ENCODE measurements at regions not wholly inside any gene's neighbourhood (a gene's known extent, or its start where the extent isn't known, plus 50 kb on each side); places are given as distances from the start of the nearest gene placed in this dataset.

DNA sequence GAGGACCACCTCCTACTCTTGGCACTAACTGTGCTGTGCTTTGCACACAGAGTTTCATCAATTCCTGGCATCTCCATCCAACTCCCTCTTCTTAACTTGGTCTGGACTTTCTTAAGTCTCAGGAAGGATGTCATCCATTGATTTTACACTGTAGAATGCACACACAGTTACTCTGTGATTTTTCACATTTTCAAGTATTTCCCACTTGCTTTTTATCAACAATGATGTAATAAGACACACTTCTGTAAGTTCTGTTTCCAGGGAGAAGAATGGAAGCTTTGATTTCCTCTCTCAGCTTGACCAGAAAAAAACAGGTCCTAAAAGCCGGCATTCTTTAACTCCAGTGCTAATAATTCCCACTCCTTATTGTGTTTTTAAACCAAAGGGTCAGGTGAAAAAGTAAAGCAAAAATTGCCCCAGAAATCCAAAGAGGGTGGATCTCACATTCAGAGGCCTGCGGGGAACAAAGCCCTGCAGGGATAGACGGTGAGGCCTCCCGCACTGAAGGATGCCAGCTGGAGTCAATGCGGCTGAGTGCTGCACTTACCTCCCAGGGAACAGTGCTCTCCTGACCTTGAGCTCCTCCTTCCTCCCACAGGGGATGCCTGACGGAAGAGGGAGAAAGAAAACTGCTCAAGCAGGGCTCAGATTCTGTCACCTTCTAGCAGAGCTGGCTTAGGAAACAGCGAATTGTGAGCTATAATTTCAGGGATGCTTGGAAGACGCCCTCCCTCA is 83.1 kb downstream of the PDCL3 start:
- no peak overlapping the region for H3K4me3 Mint-ChIP-seq
- no peak for DNase-seq
- H3K36me3 Mint-ChIP-seq (ENCODE audit: low read depth) = no peaks in the 10 kb centered on the region
- no peak for ATAC-seq
- no peak overlapping the region for H3K27ac Mint-ChIP-seq
- no peaks in the 10 kb centered on the region for H3K27me3 Mint-ChIP-seq
- H3K4me1 Mint-ChIP-seq = peaks cover 35% of the 10 kb centered on the region
- no peaks in the 10 kb centered on the region for H3K9me3 ChIP-seq (ENCODE audit: control insufficient read depth, low read length, poor library complexity, severe bottlenecking)

GRCh38 chr2:100647709-100648108 is 84.9 kb downstream of the PDCL3 start:
- DNase-seq (no peak), ATAC-seq (no peak)
- H3K9me3 ChIP-seq (ENCODE audit: control insufficient read depth, low read length, poor library complexity, severe bottlenecking) = no peaks in the 10 kb centered on the region
- no peaks in the 10 kb centered on the region for H3K36me3 Mint-ChIP-seq (ENCODE audit: low read depth)
- peaks cover 26% of the 10 kb centered on the region for H3K4me1 Mint-ChIP-seq
- no peak overlapping the region for H3K4me3 Mint-ChIP-seq
- H3K27ac Mint-ChIP-seq = no peak overlapping the region
- no peaks in the 10 kb centered on the region for H3K27me3 Mint-ChIP-seq

- peaks cover 11% of the 10 kb centered on the region for H3K4me1 Mint-ChIP-seq
- DNase-seq (no peak), ATAC-seq (peak; percentile 46)
- H3K36me3 Mint-ChIP-seq (ENCODE audit: low read depth) = no peaks in the 10 kb centered on the region
- peak overlapping the region; percentile 78 for H3K27ac Mint-ChIP-seq
- H3K27me3 Mint-ChIP-seq = no peaks in the 10 kb centered on the region
- no peaks in the 10 kb centered on the region for H3K9me3 ChIP-seq (ENCODE audit: control insufficient read depth, low read length, poor library complexity, severe bottlenecking)
- H3K4me3 Mint-ChIP-seq = peak overlapping the region; percentile 67
Measured at GRCh38 chr2:100650151-100650550, 87.4 kb downstream of the PDCL3 start.

DNA sequence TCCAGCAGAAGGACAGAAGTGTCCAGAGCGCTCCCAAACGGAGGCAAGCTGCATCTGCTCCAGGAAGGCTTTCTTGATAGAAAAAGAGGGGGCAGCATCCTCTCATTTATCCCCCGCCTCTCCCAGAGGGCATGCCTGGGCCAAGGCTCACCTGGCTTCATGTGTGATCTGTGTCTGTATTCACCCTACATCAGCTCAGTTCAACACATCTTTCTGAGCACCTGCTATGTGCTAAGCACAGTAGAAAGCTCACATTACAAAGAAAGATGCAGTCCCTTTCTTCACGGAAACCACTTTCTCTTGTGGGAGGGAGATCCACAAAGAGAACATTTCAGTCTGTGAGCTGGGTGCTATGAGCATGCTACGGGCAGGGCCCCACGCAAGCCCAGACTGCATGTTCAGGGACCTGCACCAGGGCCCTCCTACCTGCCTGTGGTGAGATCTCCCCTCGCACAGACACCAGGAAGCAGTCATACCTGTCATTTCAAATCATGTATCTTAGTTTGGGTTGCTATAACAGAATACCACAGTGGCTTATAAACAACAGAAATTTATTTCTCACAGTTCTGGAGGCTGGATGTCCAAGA is 90.7 kb downstream of the PDCL3 start:
- DNase-seq = no peak
- peak; percentile 80 for ATAC-seq
- H3K27me3 Mint-ChIP-seq = no peaks in the 10 kb centered on the region
- H3K4me3 Mint-ChIP-seq = no peak overlapping the region
- H3K4me1 Mint-ChIP-seq = peaks cover 11% of the 10 kb centered on the region
- H3K9me3 ChIP-seq (ENCODE audit: control insufficient read depth, low read length, poor library complexity, severe bottlenecking) = no peaks in the 10 kb centered on the region
- H3K27ac Mint-ChIP-seq = no peak overlapping the region
- H3K36me3 Mint-ChIP-seq (ENCODE audit: low read depth) = no peaks in the 10 kb centered on the region

DNA sequence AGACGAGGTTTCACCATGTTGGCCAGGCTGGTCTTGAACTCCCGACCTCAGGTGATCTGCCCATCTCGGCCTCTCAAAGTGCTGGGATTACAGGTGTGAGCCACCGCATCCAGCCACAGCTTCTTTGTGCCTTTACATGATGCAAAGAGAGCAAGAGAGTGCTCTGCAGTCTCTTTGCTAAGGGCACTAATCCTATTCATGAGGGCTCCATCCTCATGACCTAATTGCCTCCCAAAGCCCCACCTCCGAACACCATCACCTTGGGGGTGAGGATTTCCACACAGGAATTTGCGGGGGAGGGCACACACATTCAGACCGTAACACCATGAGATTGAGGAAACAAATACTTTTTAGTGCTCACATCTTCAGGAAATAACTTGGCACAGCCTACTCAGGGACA is 91.8 kb downstream of the PDCL3 start:
- Mint-ChIP-seq H3K4me1 (peaks cover 10% of the 10 kb centered on the region), H3K36me3 (ENCODE audit: low read depth) (no peaks in the 10 kb centered on the region), H3K27me3 (peaks cover 2% of the 10 kb centered on the region), H3K4me3 (no peak overlapping the region), H3K27ac (no peak overlapping the region)
- H3K9me3 ChIP-seq (ENCODE audit: control insufficient read depth, low read length, poor library complexity, severe bottlenecking) = no peaks in the 10 kb centered on the region
- ATAC-seq = no peak
- DNase-seq = no peak

DNA sequence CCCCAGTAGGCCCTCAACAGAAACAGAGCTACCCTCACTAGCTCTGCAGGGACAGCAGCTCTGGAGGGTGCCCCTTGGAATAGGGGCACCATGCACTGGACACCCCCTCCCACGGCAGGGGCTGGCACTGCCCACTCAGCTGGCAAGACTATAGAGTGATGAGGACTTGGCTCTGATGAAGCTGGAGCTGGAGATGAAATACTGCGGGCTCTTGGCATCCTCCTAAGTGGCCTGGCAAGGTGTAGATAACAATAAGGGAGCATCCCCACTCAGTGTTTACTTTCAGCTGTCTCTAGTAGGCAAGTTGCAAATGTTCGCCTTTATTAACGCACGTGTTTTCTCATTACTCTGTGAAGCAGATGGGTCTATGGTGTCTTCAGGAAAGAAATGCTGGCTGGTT is 92.7 kb downstream of the PDCL3 start:
- Mint-ChIP-seq H3K4me3 (no peak overlapping the region), H3K36me3 (ENCODE audit: low read depth) (peaks cover 2% of the 10 kb centered on the region), H3K27ac (no peak overlapping the region), H3K27me3 (peaks cover 11% of the 10 kb centered on the region), H3K4me1 (peaks cover 8% of the 10 kb centered on the region)
- DNase-seq = no peak
- H3K9me3 ChIP-seq (ENCODE audit: control insufficient read depth, low read length, poor library complexity, severe bottlenecking) = no peaks in the 10 kb centered on the region
- ATAC-seq = no peak

- ATAC-seq (no peak), DNase-seq (no peak)
- H3K36me3 Mint-ChIP-seq (ENCODE audit: low read depth) = peaks cover 2% of the 10 kb centered on the region
- peaks cover 13% of the 10 kb centered on the region for H3K27me3 Mint-ChIP-seq
- H3K27ac Mint-ChIP-seq = no peak overlapping the region
- no peak overlapping the region for H3K4me3 Mint-ChIP-seq
- peaks cover 6% of the 10 kb centered on the region for H3K4me1 Mint-ChIP-seq
- no peaks in the 10 kb centered on the region for H3K9me3 ChIP-seq (ENCODE audit: control insufficient read depth, low read length, poor library complexity, severe bottlenecking)
Measured at GRCh38 chr2:100655936-100656534, 93.2 kb downstream of the PDCL3 start.

DNA sequence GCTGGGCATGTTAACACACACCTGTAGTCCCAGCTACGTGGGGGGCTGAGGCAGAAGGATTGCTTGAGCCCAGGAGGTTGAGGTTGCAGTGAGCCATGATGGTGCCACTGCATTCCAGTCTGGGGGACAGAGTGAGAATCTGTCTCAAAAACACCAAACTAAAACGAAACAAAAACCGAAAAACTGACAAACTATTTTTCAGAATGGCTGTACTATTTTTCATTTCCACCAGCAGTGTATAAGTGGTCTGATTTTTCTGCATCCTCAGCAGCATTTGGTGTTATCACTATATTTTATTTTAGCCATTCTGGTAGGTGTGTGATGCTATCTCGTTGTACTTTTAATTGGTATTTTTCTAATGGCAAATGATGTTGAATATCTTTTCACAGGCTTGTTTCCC is 95.2 kb downstream of the PDCL3 start:
- no peak overlapping the region for H3K27ac Mint-ChIP-seq
- DNase-seq (no peak), ATAC-seq (no peak)
- peaks cover 21% of the 10 kb centered on the region for H3K27me3 Mint-ChIP-seq
- peaks cover 2% of the 10 kb centered on the region for H3K36me3 Mint-ChIP-seq (ENCODE audit: low read depth)
- peaks cover 3% of the 10 kb centered on the region for H3K4me1 Mint-ChIP-seq
- no peak overlapping the region for H3K4me3 Mint-ChIP-seq
- no peaks in the 10 kb centered on the region for H3K9me3 ChIP-seq (ENCODE audit: control insufficient read depth, low read length, poor library complexity, severe bottlenecking)

GRCh38 chr2:100660851-100661584 is 98.2 kb downstream of the PDCL3 start:
- Mint-ChIP-seq H3K27ac (no peak overlapping the region), H3K27me3 (peaks cover 25% of the 10 kb centered on the region), H3K4me3 (no peak overlapping the region), H3K36me3 (ENCODE audit: low read depth) (peaks cover 2% of the 10 kb centered on the region), H3K4me1 (peaks cover 3% of the 10 kb centered on the region)
- H3K9me3 ChIP-seq (ENCODE audit: control insufficient read depth, low read length, poor library complexity, severe bottlenecking) = no peaks in the 10 kb centered on the region
- ATAC-seq = no peak
- no peak for DNase-seq

DNA sequence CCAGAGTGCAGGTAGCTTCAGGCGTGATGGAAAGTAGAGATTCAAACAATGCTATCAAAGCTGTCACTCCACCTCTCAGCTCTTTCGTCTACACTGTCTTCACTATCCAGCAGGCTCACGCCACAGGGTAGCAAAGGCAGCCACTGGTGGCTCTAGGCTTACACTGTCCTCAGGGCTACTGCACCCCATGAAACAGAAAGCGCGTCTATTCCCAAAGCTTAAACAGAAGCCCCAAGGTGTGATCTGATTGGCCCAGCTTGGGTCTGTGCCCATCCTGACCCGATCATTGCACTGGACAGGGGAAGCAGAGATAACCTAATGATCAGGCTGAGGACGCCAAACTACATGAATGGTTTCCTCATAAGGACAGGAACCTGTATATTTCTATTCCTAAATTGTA is 100.1 kb downstream of the PDCL3 start:
- H3K9me3 ChIP-seq (ENCODE audit: control insufficient read depth, low read length, poor library complexity, severe bottlenecking) = no peaks in the 10 kb centered on the region
- Mint-ChIP-seq H3K36me3 (ENCODE audit: low read depth) (peaks cover 2% of the 10 kb centered on the region), H3K4me1 (peaks cover 3% of the 10 kb centered on the region), H3K27ac (no peak overlapping the region), H3K4me3 (no peak overlapping the region), H3K27me3 (peaks cover 25% of the 10 kb centered on the region)
- DNase-seq (no peak), ATAC-seq (no peak)

DNA sequence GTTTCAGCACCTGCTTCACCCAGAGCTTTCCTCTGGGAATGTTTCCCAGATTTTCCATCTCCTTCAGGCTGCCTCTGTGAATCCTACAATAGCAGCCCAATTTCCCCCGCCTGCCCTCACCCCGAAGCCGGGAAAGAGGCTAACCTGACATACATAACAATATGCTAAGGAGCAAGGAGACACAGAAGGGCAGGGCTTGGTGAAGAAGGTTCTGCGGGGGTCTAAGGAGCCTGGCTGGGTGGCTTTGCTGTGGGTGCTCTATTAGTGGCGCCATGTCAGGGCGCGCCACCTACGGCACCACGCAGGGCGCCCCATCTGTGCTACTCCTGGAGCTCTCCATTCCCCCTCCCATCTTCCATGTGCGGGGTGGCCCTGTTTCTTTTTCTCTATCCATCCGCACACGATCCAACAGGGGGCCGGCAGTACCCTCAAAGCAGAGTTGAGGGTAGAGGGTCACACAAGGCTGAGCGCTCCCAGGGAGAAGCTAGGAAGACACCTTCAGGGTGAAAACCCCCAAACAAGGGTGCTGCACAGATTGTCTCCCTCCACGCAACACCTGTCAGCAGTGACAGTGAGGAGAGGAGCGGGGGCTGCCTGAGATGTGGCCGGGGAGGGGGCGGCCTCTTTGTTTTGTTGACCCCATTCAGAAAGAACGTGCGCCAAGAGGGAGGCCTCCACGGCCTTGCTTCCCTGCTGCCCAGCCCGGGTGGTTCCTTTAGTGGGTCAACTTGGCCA is 101.4 kb downstream of the PDCL3 start:
- peaks cover 25% of the 10 kb centered on the region for H3K27me3 Mint-ChIP-seq
- DNase-seq (no peak), ATAC-seq (no peak)
- H3K36me3 Mint-ChIP-seq (ENCODE audit: low read depth) = peaks cover 2% of the 10 kb centered on the region
- no peak overlapping the region for H3K27ac Mint-ChIP-seq
- no peak overlapping the region for H3K4me3 Mint-ChIP-seq
- H3K4me1 Mint-ChIP-seq = peaks cover 3% of the 10 kb centered on the region
- H3K9me3 ChIP-seq (ENCODE audit: control insufficient read depth, low read length, poor library complexity, severe bottlenecking) = no peaks in the 10 kb centered on the region

DNA sequence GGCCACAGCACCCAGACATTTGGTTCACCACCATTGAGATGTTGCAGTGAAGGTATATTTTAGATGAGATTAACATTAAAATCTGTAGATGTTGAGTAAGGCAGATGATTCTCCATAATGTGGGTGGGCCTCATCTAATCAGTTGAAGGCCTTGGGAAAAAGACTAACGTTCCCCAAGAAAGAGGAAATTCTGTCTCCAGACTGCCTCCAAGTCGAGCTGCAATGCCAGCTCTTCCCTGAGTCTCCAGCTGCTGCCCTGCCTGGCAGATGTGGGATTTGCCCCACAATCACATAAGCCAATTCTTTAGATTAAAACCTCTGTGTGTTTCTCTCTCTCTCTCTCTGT is 101.9 kb downstream of the PDCL3 start:
- H3K27ac Mint-ChIP-seq = no peak overlapping the region
- peaks cover 3% of the 10 kb centered on the region for H3K4me1 Mint-ChIP-seq

GRCh38 chr2:100666996-100667395 is 104.2 kb downstream of the PDCL3 start:
- no peak overlapping the region for H3K27ac Mint-ChIP-seq
- H3K4me3 Mint-ChIP-seq = no peak overlapping the region
- H3K36me3 Mint-ChIP-seq (ENCODE audit: low read depth) = no peaks in the 10 kb centered on the region
- no peaks in the 10 kb centered on the region for H3K9me3 ChIP-seq (ENCODE audit: control insufficient read depth, low read length, poor library complexity, severe bottlenecking)
- ATAC-seq (no peak), DNase-seq (no peak)
- peaks cover 12% of the 10 kb centered on the region for H3K27me3 Mint-ChIP-seq
- H3K4me1 Mint-ChIP-seq = no peaks in the 10 kb centered on the region

More for the DNA sequence above, 101.9 kb downstream of the PDCL3 start:
- Mint-ChIP-seq H3K27me3 (peaks cover 21% of the 10 kb centered on the region), H3K4me3 (no peak overlapping the region), H3K36me3 (ENCODE audit: low read depth) (peaks cover 2% of the 10 kb centered on the region)
- no peak for DNase-seq
- no peak for ATAC-seq
- no peaks in the 10 kb centered on the region for H3K9me3 ChIP-seq (ENCODE audit: control insufficient read depth, low read length, poor library complexity, severe bottlenecking)

All from T-helper 17 cell (primary cell).